ENCODE measurements at regions not wholly inside any gene's neighbourhood (a gene's known extent, or its start where the extent isn't known, plus 50 kb on each side); places are given as distances from the start of the nearest gene placed in this dataset.

DNA sequence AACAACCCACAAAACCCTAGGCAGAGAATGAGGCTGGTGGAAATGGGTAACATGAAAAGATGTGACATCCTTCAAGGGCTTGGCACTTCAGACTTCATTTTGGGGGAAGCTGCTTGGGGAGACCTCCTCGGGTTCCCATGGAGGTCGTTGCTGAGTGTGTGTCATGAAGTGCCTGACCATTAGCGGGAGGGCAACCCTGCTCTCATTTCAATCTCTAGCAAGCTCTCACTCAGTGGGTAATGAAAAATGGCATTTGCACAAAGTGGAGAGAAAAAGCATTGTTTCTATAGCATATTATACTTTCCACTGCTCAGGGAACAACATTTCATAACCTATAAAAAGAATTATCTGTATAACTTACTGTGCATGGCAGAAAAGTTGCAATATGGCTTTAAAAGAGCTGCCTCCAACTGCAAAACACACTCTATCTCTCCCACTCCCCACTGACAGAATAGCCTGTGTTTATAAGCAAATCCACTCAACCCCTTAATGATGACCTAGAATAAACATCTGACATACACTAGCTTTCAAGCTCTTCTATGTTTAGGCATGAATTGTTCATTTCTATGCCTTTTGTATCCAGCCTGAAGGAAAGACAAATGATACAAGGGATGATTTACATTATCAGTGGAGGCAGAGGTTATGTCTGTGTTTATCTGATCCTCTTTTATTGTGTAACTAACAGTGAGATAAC lies 357.2 kb downstream of the ZSWIM6 start:
- Mint-ChIP-seq H3K27me3 (ENCODE audit: insufficient read depth) (peaks cover 1% of the 10 kb centered on the region), H3K27ac (no peak overlapping the region), H3K4me1 (peaks cover 9% of the 10 kb centered on the region), H3K36me3 (ENCODE audit: low read depth) (no peaks in the 10 kb centered on the region), H3K9me3 (no peaks in the 10 kb centered on the region), H3K4me3 (no peak overlapping the region)
- H3K9me3 ChIP-seq (ENCODE audit: control insufficient read depth, low read length) = no peaks in the 10 kb centered on the region
- no peak overlapping the region for H3K27ac ChIP-seq (ENCODE audit: low read depth, low read length)
- TF ChIP-seq, protein P1, sequence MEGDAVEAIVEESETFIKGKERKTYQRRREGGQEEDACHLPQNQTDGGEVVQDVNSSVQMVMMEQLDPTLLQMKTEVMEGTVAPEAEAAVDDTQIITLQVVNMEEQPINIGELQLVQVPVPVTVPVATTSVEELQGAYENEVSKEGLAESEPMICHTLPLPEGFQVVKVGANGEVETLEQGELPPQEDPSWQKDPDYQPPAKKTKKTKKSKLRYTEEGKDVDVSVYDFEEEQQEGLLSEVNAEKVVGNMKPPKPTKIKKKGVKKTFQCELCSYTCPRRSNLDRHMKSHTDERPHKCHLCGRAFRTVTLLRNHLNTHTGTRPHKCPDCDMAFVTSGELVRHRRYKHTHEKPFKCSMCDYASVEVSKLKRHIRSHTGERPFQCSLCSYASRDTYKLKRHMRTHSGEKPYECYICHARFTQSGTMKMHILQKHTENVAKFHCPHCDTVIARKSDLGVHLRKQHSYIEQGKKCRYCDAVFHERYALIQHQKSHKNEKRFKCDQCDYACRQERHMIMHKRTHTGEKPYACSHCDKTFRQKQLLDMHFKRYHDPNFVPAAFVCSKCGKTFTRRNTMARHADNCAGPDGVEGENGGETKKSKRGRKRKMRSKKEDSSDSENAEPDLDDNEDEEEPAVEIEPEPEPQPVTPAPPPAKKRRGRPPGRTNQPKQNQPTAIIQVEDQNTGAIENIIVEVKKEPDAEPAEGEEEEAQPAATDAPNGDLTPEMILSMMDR (conservative IDR thresholded peaks at IDR 0.05) = no peak
- no peaks in the 10 kb centered on the region for H3K27me3 ChIP-seq (ENCODE audit: control insufficient read depth, insufficient read depth, low read length, poor library complexity, severe bottlenecking)
- H3K9ac ChIP-seq (ENCODE audit: extremely low read depth, low read length, poor library complexity, severe bottlenecking) = no peak overlapping the region
- DNase-seq = no peak
- no peaks in the 10 kb centered on the region for H3K4me1 ChIP-seq (ENCODE audit: control insufficient read depth, insufficient read depth, low read length)
- no peak overlapping the region for H3K4me3 ChIP-seq (ENCODE audit: low read length)
- H3K36me3 ChIP-seq (ENCODE audit: control insufficient read depth, insufficient read depth, low read length) = no peaks in the 10 kb centered on the region
- whole genome bisulfite sequencing, 2 experiments (ENCODE audit: insufficient coverage in 1 of 2, insufficient read length in 1 of 2) = 92% methylated on average over 3 of the region's 3 CpGs; no CpG with 5 or more reads in 1 of the 2 experiments

DNA sequence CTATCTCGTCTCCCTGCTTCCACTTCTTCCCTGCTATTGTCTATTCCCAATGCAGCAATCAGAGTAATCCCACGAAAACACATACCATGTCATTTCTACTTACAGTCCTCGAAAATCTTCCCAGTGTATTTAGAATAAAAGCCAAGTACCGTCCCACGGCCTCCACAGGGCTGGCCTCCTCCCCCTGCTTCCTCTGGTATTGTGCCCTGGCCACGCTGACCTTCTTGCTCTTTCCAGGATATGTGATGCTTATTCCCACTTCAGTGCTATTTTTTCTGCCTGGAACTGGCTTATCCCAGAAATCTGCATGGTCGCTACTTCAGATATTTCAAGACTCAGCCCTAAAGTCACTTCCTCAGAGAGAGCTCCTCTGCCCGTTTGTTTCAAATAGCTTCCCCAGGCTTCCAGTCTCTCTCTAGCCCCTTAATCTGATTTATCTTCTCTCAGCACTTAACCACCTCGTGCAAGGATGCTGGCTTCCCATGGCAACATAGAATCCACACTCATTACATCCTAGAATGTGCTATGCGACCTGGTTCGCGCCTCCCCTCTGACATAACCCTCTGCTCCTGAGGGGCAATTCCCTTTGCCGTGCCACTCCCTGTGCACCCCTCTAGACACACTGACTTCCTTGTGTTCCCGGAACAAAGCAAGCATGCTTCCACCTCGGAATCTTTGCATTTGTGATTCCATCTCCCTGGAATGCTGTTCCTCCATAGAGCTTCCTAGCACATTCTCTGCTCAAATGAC lies 365.9 kb downstream of the ZSWIM6 start:
- no peaks in the 10 kb centered on the region for H3K27me3 Mint-ChIP-seq (ENCODE audit: insufficient read depth)
- no peaks in the 10 kb centered on the region for H3K36me3 Mint-ChIP-seq (ENCODE audit: low read depth)
- H3K36me3 ChIP-seq (ENCODE audit: control insufficient read depth, insufficient read depth, low read length) = no peaks in the 10 kb centered on the region
- no peak for DNase-seq
- no peak overlapping the region for H3K9ac ChIP-seq (ENCODE audit: extremely low read depth, low read length, poor library complexity, severe bottlenecking)
- 84 to 86% methylated on average over 12 to 15 of the region's 15 CpGs for WGBS, 2 experiments (ENCODE audit: insufficient coverage in 1 of 2, insufficient read length in 1 of 2)
- no peak overlapping the region for H3K27ac Mint-ChIP-seq
- no peak overlapping the region for H3K4me3 Mint-ChIP-seq
- H3K4me3 ChIP-seq (ENCODE audit: low read length) = no peak overlapping the region
- H3K27ac ChIP-seq (ENCODE audit: low read depth, low read length) = no peak overlapping the region
- H3K4me1 Mint-ChIP-seq = no peaks in the 10 kb centered on the region
- H3K4me1 ChIP-seq (ENCODE audit: control insufficient read depth, insufficient read depth, low read length) = no peaks in the 10 kb centered on the region
- H3K9me3 Mint-ChIP-seq = no peaks in the 10 kb centered on the region
- H3K27me3 ChIP-seq (ENCODE audit: control insufficient read depth, insufficient read depth, low read length, poor library complexity, severe bottlenecking) = no peaks in the 10 kb centered on the region
- H3K9me3 ChIP-seq (ENCODE audit: control insufficient read depth, low read length) = no peaks in the 10 kb centered on the region
- TF ChIP-seq, protein P1 (conservative IDR thresholded peaks at IDR 0.05) = no peak

DNA sequence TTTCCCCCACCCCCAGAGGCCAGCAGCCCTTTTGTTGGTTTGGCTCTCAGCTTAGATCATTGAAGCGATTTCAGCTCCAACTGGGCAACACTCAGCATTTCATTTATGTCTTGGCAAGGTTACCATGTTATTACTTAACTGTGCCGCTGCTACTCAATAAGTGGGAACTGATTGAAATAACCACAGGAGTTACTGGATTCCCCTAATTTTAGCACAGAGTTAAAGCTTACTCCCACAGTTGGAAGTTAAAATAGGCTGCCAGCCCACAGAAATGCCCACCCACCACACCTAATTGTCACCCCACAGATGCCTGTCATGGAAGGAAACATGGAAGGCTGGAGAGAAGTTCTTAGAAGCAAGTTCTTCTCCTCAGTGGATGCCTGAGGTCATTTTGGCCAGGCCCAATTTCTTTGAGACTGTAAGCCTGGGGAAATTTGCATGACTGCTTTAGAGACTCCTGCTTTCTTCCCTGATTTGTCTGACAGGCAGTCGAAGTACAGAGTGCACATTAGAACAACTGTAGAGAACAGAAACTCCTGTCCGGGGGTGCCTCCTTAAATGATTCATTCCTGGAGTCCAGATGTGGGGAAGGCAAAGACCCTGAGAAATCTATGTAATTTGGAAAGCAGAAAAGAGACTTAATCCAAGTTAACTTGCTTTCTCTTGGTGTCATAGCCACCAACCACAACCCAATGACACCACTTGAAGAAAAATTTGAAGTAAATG lies 370.0 kb downstream of the ZSWIM6 start:
- H3K4me1 ChIP-seq (ENCODE audit: control insufficient read depth, insufficient read depth, low read length) = no peaks in the 10 kb centered on the region
- H3K27ac ChIP-seq (ENCODE audit: low read depth, low read length) = no peak overlapping the region
- no peak overlapping the region for H3K9ac ChIP-seq (ENCODE audit: extremely low read depth, low read length, poor library complexity, severe bottlenecking)
- H3K27me3 Mint-ChIP-seq (ENCODE audit: insufficient read depth) = no peaks in the 10 kb centered on the region
- no peak for DNase-seq
- no peaks in the 10 kb centered on the region for H3K9me3 Mint-ChIP-seq
- H3K27ac Mint-ChIP-seq = no peak overlapping the region
- no peaks in the 10 kb centered on the region for H3K36me3 ChIP-seq (ENCODE audit: control insufficient read depth, insufficient read depth, low read length)
- no peak overlapping the region for H3K4me3 Mint-ChIP-seq
- no peaks in the 10 kb centered on the region for H3K4me1 Mint-ChIP-seq
- no peaks in the 10 kb centered on the region for H3K9me3 ChIP-seq (ENCODE audit: control insufficient read depth, low read length)
- H3K4me3 ChIP-seq (ENCODE audit: low read length) = no peak overlapping the region
- H3K36me3 Mint-ChIP-seq (ENCODE audit: low read depth) = no peaks in the 10 kb centered on the region
- TF ChIP-seq, protein P1 (conservative IDR thresholded peaks at IDR 0.05) = no peak
- H3K27me3 ChIP-seq (ENCODE audit: control insufficient read depth, insufficient read depth, low read length, poor library complexity, severe bottlenecking) = no peaks in the 10 kb centered on the region
- WGBS, 2 experiments (ENCODE audit: insufficient coverage in 1 of 2, insufficient read length in 1 of 2) = 89 to 96% methylated on average over 4 of the region's 4 CpGs
